ENCODE measurements at regions not wholly inside any gene's neighbourhood (a gene's known extent, or its start where the extent isn't known, plus 50 kb on each side); places are given as distances from the start of the nearest gene placed in this dataset.

GRCh38 chr15:81507831-81508230 lies 133.8 kb upstream of the TMC3 start:
- no peak for DNase-seq

GRCh38 chr15:81506936-81507335 lies 132.9 kb upstream of the TMC3 start:
- DNase-seq, result no peak

- DNase-seq, result no peak
These were observed 132.1 kb upstream of the TMC3 start for GRCh38 chr15:81506071-81506470.

- no peak for DNase-seq
These were observed 130.3 kb upstream of the TMC3 start for GRCh38 chr15:81504170-81504905.

- no peak for DNase-seq
These were observed 128.4 kb upstream of the TMC3 start for GRCh38 chr15:81502439-81502838.

GRCh38 chr15:81500081-81500480 lies 126.1 kb upstream of the TMC3 start:
- no peak for DNase-seq

- DNase-seq, result no peak
These were observed 124.3 kb upstream of the TMC3 start for GRCh38 chr15:81498294-81498693.

GRCh38 chr15:81497238-81497637 lies 123.2 kb upstream of the TMC3 start:
- DNase-seq, result no peak

- DNase-seq, result no peak
These were observed 121.9 kb upstream of the TMC3 start for GRCh38 chr15:81495780-81496467.

GRCh38 chr15:81492969-81493645 lies 119.1 kb upstream of the TMC3 start:
- DNase-seq, result no peak

GRCh38 chr15:81492331-81492968 lies 118.4 kb upstream of the TMC3 start:
- no peak for DNase-seq

- DNase-seq, result no peak
These were observed 117.5 kb upstream of the TMC3 start for GRCh38 chr15:81491414-81492096.

GRCh38 chr15:81485806-81486205 lies 111.8 kb upstream of the TMC3 start:
- DNase-seq, result no peak

- no peak for DNase-seq
These were observed 110.3 kb upstream of the TMC3 start for GRCh38 chr15:81484086-81484955.

- no peak for DNase-seq
These were observed 109.5 kb upstream of the TMC3 start for GRCh38 chr15:81483496-81483895.

- no peak for DNase-seq
These were observed 107.3 kb upstream of the TMC3 start for GRCh38 chr15:81481346-81481745.

- peak; percentile 30 to 93 for DNase-seq
These were observed 106.6 kb upstream of the TMC3 start for GRCh38 chr15:81480645-81481053.

- DNase-seq, result no peak
These were observed 104.3 kb upstream of the TMC3 start for GRCh38 chr15:81478354-81478753.

- DNase-seq, result no peak
These were observed 101.9 kb upstream of the TMC3 start for GRCh38 chr15:81475926-81476325.

- no peak for DNase-seq
These were observed 101.5 kb upstream of the TMC3 start for GRCh38 chr15:81475471-81475870.

- DNase-seq, result no peak
These were observed 99.9 kb upstream of the TMC3 start for GRCh38 chr15:81473946-81474345.

GRCh38 chr15:81473177-81473576 lies 99.2 kb upstream of the TMC3 start:
- no peak for DNase-seq

All from inflammatory macrophage treated with lipopolysaccharide for 1 hour (primary cell).